C1 segment of cervical spinal cord (tissue), 14 donors: ENCODE measurements at regions not wholly inside any gene's neighbourhood (a gene's known extent, or its start where the extent isn't known, plus 50 kb on each side); places are given as distances from the start of the nearest gene placed in this dataset.
"Not testable (repeated sequence)": the region's sequence is repeated elsewhere in the genome, so short reads cannot be mapped to it uniquely, and the experiment has no call there.

Experiments
- DNase-seq, 14 donors: peaks; one replicate each; lab custom pipeline; 2025; lab: John Stamatoyannopoulos, UW

DNA sequence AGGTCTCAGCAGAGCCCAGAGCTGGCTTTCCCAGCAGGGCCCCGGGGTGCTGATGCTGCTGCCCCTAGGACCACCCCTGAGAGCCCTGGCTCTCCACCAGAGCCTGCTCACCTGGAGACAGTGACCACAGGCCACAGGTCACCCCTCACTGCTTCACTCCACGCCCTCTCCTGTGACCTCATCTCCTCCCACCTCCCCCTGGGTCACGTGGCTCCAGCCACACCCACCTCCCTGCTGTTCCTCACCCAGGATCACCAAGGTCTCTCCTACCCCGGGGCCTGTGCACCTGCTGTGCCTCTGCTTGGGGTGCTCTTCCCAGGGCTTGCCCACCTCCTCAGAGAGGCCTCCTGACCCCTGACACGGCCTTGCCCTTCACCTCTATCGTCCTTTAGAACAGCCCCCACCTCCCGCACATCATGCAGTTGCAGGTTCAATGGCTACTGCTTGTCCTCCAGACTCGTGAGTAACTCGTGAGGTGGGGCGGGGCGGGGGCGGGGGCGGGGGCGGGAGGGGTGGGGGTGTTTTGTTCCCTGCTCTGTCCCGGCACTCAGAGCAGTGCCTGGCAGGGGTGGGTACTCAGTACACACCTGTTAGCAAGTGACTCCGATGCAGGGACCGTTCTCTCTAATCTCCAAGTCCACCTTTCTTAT lies 468.0 kb downstream of the PREX1 start:
- no peak for DNase-seq

DNA sequence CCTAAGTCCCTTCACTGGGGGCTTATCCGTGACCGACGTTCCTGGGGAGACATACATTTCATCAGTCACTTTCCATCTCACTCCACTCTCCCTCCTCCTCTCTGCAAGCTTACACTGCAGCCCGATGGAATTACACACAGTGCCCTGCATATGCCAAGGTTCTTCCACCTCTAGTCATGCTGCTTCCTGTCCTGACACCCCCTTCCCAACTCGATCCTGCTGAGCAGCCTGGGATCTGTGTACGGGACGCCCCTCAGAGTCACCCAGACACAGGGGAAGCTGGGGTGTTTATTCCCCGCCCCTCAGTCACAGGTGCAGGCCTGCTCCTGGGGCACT lies 468.8 kb downstream of the PREX1 start:
- not testable (repeated sequence) for DNase-seq

DNA sequence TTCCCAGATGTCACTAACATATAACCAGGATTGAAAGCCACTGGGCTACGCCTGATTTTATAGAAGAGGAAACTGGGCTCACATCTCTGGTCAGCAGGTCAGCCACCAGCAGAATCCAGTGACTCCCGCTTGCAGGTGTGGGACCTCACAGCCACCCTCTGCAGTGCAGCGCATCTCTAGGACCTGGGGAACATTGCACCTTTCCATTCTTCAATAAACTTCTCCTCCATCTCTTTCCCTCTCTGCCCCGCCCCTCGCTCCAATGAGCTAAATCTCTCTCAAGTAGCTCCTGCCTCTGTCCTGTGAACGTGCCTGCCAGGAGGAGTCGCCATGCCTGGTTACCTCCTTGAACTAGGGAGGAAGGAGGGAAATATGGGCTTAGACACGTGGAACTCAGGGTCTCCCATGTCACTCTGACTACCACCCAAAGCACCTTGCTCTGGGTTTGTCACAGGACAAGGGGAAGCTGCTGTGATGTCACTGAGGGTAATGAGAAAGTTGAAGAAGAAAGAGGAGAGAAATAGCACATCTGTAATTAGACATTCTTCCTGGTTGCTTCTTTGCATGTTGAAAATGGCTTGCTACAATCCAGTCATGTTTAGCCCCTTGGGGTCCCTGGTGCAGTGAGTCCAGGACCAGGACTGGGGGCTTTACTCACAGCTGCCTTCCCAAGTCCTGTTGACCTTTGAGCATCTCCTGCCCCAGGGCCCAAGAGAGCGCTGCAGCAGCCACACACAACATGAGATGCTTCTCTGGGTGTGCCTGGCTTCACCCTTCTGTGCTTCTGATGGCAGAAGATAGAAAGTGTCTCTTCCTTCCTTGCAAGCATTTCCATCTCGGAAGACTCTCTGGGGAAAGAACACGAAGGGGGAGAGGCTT lies 469.4 kb downstream of the PREX1 start:
- DNase-seq: no peak

DNA sequence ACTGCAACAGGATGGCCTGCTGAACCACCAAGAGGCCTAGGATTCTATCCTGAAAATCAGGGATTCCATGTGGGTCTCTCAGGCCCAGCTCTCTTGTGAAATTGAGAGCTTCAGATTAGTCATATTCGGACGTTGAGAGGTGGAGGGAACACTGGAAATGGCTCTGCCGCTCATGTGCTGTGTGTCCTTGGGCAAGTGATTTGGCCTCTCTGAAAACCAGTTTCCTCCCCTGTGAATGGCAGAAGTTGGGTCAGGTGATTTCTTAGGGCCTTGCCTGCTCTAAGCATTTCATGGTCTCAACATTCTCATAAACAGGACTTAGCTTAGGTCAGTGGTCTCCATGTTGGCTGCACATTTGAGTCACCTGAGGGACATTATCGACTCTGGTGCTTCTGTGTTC lies 470.1 kb downstream of the PREX1 start:
- no peak for DNase-seq

DNA sequence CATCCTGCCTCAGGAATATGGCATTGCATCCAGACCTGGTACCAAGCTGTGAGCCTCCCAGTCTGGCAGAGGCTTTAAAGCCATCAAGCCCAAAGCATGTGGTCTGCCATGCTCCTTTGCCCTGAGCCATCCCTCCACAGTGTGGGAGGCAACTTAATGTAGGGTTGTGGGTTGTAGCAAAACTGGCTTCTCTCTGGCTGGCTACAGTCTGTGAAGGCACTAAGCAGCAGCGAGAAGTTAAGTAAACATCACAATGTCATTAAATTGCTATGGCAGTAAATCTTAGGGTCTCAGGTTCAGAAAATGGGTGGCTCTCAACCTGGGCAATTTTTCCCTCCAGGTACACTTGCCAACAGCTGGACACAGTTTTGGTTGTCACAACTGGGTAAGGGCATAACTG lies 472.9 kb downstream of the PREX1 start:
- DNase-seq: no peak

DNA sequence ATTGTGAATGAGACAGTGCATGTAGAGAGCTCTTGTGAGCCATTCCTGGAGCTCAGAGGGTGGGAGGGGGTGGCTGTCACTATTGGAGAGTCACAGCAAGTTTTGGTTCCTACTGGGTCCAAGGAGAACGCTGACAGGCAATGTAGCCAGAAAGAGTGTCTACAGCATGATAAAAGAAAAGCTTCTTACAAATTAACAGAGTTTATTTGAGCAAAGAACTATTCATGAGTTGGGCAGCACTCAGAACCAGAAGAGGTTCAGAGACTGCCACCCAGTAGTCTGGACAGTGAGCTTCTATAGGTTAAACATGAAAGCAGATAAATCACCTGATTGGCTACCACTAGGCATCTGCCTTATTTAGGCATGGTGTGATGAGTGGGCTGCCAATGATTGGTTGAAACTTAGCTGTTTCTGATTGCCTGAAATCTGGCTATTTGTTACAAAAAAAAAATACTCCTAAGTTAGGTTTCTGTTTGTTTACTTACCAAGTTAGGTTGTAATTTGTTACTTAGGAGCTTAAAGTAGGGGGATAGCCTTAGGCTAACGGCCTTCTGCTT lies 473.4 kb downstream of the PREX1 start:
- DNase-seq: no peak

DNA sequence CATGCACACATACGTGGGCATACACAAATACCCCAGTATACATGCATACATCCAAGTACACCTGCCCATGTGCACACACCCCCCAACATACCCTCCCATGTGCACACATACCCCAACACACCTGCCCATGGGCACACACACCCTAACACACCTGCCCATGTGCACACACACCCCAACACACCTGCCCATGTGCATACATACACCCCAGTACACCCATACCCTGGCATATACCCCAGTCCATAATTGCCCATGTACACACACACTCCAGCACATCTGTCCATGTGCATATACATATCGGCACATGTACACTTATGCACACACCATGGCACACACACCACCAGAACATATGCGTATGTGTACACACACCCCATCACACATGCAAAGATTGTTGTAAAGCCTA lies 475.2 kb downstream of the PREX1 start:
- no peak for DNase-seq

DNA sequence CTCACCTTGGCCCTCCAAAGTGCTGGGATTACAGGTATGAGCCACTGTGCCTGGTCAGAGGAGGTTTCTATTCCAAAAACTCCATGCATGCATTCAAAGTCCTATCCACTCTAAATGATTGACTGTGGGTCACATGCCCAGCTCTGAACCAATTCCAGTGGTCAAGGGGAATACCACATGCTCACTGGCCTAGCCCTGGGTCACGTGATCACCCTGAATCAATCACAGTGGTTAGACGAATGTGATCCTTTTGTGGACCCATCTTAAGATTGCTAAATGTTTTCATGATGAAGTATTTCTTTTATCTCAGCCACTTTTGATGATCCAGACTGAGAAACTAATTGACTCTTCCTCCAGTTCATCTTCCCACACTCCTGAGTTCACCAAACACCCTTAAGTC lies 475.8 kb downstream of the PREX1 start:
- no peak for DNase-seq

DNA sequence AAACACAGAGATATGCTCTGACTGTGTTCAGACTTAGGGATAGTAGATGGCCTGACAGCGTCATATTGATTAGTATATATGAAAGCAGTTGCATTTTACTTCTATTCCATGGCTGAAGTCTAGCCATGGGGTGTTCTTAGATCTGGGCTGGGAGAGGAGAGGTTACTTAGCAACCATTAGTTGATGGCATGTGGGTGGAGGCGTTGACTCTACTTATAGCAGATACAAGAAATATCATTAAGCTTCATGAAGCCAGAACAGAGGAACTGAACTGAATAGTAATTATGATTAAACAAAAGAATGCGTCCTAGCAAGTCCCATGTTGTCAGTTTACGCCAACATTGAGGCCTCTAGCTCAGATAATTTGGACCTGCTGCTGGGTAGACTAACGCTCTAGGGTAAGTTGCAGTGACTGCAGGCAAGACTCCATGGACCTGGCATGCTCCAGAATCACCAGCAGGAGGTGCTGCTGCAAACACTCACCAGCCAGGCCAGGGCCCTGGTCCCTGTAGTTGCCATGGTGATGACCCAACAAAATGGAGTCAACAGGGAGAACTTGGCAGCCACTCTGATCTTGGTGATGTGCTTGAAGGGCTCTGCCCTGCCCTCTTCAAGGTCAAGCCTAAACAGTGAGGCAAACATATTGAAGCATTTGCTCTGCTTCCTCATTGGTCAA lies 477.3 kb downstream of the PREX1 start:
- no peak for DNase-seq

DNA sequence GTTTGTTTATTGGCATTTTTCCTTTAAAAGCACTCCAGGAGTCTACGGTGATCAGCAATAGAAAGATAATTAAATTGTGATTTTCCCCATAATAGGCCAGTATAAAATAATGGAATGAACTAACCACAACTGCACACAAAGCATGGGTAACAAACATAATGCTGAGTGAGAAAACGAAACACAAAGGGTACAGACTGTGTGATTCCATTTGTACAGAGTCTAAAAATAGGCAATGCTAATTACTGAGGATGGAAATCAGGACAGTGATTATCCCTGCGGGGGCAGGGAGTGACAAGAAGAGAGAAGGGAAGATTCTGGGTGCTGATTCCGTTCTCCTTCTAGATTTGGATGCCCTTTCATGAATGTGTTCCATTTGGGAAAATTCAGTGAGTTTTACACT lies 478.1 kb downstream of the PREX1 start:
- DNase-seq: peak in 1 of 14 donors; percentile 15

DNA sequence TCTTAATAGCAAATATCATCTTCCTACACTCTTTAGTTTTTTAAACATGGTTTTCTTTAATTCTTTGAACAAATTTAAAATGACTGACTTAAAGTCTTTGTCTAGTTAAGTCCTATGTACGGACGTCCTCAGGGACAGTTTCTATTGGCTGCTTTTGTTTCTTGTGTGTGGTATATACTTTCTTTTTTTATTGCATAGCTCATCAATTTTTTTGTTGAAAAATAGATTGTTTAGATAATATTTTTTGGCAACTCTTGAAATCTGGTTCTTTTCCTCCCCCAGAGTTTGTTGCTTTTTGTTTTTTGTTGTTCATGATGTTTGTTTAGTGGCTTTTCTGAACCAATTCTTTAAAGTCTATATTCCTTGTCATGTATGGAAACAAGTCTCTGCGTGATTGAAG lies 479.8 kb downstream of the PREX1 start:
- no peak for DNase-seq

DNA sequence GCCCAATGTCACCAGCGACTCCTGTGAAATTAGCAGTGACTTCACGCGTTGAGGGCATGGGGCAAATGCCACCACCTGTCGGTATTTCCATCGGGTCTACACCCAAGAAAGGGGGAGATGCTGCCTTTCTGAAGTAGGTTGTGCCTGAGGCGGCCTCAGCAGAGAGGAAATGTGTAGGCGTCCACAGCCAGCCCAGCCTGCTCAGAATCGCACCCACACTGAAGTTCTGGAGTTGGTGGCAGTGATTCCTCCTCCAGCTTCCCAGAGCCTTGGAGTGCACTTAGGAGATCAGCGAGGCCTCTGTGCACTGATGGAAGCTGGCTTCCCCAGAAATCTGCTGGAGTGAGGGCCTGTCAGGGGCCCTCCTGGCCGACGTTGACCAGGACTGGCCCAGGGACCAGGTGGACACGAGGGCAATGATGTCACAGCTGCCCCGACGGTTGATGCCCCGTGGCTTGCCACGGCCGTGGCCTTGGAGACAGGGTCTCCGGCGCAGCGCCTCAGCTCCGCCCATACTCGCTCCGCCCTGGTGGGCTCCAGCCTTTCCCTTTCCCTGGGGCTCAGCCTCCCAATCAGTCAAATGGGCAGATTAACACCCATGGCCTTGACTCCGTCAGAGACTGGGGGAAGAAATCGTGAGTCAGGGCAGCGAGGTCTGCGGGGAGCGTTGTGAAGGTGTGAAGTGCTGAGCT lies 484.8 kb downstream of the PREX1 start:
- DNase-seq: no peak

DNA sequence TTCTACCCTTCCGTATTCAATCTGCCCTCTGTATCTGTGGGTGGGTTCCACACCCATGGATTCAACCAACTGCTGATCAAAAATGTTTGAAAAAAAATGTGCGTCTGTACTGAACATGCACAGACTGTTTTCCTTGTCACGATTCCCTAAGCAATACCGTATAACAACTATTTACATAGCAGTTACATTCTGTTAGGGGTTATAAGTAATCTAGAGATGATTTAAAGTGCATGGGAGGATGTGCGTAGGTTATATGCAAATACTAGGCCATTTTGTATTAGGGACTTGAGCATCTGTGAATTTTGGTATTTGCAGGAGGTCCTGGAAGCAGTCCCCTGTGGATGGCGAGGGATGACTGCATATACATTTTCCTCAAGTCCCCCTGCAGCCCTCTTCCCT lies 486.9 kb downstream of the PREX1 start:
- no peak for DNase-seq

DNA sequence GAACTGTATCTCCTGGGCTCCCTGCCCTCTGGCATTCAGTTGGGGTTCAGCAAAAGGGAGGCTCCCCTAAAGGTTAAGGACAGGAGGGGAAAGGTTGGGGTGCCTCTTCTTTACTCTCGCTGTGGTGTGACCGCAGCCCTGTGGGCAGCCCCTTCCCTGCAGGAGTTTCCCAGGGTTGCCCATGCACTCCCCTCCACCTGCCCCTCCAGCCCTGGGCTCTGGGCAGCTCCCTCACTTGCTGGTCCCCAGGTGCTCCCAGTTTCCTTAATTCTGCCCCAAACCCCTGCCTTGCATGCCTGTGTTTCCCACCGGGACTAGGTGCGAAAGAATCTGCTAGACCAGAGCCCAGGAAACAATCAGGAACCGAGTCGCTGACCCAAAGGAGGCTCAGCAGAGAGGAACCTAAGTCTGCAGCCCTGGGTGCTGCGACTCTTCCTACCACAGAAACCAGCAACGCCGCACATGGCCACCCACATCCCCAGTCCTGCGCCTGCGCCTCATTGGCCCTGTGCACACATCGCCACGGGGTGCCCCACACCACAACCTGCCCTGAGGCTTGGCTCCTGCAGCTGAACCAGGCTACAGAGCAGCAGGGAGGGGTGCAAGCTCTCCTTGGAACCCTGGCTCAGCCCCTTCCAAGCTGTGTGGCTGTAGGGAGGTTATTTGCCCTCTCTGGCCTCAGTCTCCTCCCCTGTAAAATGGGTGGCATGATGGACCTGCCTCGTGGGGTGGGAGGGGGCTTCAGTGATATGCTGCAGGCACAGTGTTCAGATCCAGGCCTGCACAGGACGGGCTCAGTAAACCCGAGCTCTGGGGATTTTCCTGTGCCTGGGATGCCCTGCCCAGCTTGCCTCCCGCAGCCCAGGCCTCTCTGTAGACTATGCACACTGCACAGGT lies 487.6 kb downstream of the PREX1 start:
- DNase-seq: no peak

DNA sequence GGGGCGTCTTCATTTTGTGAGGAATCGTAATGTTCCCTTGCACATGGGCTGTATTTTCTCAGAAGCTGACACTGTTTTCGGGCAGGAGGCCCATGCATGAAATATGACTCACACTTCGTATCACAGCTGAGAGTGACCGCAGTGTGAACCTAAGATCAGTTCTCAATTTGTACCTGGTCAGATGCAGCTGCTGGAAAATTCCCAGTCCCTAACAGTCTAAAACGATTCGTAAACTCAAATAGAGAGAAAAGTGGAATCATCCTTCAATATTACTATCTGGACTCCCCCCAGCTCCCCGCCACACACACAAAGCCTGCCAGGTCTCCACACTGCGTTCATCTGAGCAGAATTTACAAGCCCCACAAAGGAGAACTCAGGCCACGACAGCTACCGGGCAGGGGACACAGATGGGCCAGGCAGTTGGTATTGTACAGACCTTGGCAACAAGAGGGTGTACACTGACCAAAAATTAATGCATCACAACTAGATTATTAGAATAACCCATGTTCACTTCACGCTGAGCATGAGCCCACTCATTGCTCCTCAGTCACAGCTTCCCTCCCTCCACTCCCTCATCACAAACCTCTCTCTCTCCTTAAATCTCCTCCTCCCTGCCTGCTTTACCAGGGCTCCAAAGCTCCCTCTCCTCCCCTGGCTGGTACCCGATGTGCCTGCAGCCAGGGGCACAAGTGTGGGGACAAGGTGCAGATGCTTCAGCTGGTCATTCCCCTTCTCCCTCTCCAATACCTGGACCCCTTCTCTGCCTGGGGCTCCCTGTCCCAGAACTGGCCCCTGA lies 488.4 kb downstream of the PREX1 start:
- DNase-seq: peak in 1 of 14 donors; percentile 22

DNA sequence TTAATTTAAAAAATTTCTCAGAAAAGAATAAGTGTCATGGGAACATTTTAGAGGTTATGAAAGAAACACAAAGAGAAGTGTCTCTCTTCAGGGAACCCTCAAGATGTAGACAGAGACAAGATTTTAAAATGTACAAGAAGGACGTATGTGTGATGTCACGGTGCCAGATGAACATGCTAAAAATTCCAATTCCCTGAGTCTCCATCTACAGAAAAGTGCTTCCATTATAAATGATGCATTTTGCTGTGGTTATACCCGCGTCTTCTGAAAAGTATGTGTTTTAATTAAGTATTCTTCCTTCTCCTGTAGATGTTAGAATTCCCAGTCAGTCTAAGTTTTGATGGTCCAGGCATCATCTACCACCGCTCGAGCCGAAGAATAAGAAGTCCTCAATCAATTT lies 489.1 kb downstream of the PREX1 start:
- no peak for DNase-seq

DNA sequence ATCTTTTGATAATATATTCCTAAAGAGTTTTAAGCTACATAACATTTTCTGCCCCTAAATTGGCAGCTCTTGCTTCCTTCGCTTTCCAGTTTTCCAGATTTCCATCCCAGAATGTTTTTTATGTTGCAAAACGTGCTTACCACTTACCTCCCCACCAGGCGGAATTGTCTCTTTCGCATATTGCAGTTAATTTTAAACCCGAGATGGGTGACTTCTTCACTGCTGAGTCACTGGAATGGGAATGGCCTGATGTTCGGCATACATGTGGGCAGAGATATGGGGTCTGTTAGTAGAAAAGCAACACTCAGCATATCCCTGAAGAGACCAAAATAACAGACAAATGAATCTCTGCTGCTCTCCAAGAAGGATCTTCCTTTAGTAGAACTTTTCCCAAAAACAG lies 491.2 kb downstream of the PREX1 start:
- no peak for DNase-seq

DNA sequence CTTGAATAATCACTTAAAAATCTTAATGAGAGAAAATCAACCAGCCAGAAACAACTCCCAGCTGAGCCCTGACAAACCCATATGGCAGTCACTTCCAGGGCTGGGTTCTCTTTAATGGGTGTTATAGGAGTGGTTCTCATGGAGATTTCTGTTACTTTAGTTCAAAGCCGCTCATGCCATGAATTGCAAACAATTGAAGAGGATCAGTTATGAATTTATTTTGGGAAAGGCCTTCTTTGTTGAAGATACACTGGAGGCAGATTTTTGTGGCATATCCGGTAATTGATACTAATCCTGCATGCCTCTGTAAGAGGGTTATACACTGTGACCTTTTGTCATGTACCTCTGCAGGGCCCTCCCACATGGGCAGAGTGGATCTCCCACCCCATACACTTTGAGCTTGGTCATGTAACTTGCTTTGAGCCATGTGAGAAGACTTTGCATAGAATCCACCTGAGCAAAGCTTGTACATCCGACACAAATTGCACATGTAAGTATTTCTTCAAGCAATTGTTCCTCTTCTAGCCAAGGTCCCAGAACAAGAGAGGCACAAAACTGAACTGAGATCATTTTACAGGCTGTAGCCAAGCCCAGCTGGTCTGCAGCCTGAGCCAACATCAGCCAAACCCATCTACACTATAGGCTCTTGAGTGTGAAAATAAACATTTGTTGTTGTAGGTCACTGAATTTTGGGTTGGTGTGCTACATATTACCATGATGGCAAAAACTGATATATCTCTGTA lies 492.3 kb downstream of the PREX1 start:
- peak in 1 of 14 donors; percentile 23 for DNase-seq

DNA sequence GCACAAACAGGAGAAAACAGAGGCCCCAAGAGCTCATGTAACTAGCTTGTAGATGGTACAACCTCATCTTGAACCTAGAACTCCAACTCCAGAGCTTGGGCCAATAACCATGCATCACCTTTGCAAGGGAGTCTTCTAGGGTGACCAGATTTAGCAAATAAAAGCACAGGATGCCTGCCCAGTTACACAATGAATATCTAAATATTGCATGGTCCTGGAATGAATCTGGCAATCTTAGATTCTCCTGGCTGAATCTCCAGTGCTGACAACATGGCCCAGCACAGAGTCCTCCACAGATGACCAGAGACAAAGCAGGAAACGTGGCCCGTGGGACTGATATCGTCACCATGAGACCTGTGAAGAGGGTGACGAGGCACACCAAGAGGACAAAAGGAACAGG lies 494.1 kb downstream of the PREX1 start:
- DNase-seq: no peak
